ENCODE measurements at regions not wholly inside any gene's neighbourhood (a gene's known extent, or its start where the extent isn't known, plus 50 kb on each side); places are given as distances from the start of the nearest gene placed in this dataset.
"Not testable (repeated sequence)": the region's sequence is repeated elsewhere in the genome, so short reads cannot be mapped to it uniquely, and the experiment has no call there.

DNA sequence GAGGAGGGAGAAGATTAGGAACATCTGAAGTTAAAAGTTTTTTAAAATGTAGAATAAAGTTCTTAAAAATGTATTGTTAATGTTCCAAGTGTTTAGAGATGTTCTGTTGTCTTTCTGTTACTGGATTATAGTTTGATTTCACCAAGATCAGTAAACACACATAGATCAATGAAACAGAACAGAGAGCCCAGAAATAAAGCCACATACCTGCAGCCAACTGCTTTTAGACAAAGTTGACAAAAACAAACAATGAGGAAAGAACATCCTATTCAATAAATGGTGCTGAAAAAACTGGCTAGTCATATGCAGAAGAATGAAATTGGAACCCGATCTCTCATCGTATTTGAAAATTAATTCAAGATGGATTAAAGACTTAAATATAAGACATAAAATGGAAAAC, 966.3 kb upstream of the POU3F4 start:
- Mint-ChIP-seq H3K36me3 (no peaks in the 10 kb centered on the region), H3K27me3 (ENCODE audit: low read depth in 3 of 3) (peaks cover 0 to 1% (median 0%) of the 10 kb centered on the region in 3 donors), H3K4me3 (no peak overlapping the region), H3K4me1 (no peaks in the 10 kb centered on the region), H3K9me3 (peaks cover 0 to 10% (median 2%) of the 10 kb centered on the region in 7 donors), H3K27ac (no peak overlapping the region)
- no peaks in the 10 kb centered on the region for H3K9me3 ChIP-seq (replicated peaks in 1 of 2; ENCODE audit: control insufficient read depth in 1 of 2, insufficient read depth in 1 of 2, low read length in 2 of 2)
- TF ChIP-seq, protein P1, sequence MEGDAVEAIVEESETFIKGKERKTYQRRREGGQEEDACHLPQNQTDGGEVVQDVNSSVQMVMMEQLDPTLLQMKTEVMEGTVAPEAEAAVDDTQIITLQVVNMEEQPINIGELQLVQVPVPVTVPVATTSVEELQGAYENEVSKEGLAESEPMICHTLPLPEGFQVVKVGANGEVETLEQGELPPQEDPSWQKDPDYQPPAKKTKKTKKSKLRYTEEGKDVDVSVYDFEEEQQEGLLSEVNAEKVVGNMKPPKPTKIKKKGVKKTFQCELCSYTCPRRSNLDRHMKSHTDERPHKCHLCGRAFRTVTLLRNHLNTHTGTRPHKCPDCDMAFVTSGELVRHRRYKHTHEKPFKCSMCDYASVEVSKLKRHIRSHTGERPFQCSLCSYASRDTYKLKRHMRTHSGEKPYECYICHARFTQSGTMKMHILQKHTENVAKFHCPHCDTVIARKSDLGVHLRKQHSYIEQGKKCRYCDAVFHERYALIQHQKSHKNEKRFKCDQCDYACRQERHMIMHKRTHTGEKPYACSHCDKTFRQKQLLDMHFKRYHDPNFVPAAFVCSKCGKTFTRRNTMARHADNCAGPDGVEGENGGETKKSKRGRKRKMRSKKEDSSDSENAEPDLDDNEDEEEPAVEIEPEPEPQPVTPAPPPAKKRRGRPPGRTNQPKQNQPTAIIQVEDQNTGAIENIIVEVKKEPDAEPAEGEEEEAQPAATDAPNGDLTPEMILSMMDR (IDR thresholded peaks at IDR 0.05), result no peak
- WGBS (ENCODE audit: insufficient coverage), result no CpG with 5 or more reads among the region's 2 CpGs
- DNase-seq, result no peak
- no peak overlapping the region for H2AFZ ChIP-seq (ENCODE audit: insufficient read depth, low read depth, low read length, poor library complexity, severe bottlenecking)
- no peaks in the 10 kb centered on the region for H3K4me1 ChIP-seq (ENCODE audit: control insufficient read depth in 1 of 2, insufficient read depth in 2 of 2, low read length in 2 of 2)
- no peaks in the 10 kb centered on the region for H4K20me1 ChIP-seq (ENCODE audit: insufficient read depth, low read length)
- no peak overlapping the region for H3K4me3 ChIP-seq (replicated peaks in 1 of 3; ENCODE audit: low read depth in 2 of 3, low read length in 3 of 3)
- H3K27ac ChIP-seq (ENCODE audit: low read depth in 1 of 2, low read length in 2 of 2), result no peak overlapping the region
- H3K9ac ChIP-seq (ENCODE audit: insufficient read depth, low read length, poor library complexity, severe bottlenecking), result no peak overlapping the region
- no peaks in the 10 kb centered on the region for H3K27me3 ChIP-seq (ENCODE audit: control insufficient read depth in 2 of 2, insufficient read depth in 2 of 2, low read length in 2 of 2)
- intact Hi-C loops (cut with micrococcal nuclease), result no loop called here
- H3K79me2 ChIP-seq (ENCODE audit: insufficient read depth, low read length), result no peaks in the 10 kb centered on the region
- H3K36me3 ChIP-seq (replicated peaks in 1 of 2; ENCODE audit: control insufficient read depth in 1 of 2, insufficient read depth in 2 of 2, low read length in 2 of 2), result no peaks in the 10 kb centered on the region
- no peak overlapping the region for H3K4me2 ChIP-seq (replicated peaks; ENCODE audit: extremely low read depth, low read length, poor library complexity, severe bottlenecking)

DNA sequence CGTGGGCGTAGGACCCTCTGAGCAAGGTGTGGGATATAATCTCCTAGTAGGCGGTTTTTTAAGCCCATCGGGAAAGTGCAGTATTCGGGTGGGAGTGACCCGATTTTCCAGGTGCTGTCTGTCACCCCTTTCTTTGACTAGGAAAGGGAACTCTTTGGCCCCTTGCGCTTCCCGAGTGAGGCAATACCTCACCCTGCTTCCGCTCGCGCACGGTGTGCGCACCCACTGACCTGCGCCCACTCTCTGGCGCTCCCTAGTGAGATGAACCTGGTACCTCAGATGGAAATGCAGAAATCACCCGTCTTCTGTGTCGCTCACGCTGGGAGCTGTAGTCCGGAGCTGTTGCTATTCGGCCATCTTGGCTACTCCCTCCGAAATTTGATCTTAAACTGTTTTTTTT, 955.9 kb upstream of the POU3F4 start:
- H3K9me3 ChIP-seq (replicated peaks in 1 of 2; ENCODE audit: control insufficient read depth in 1 of 2, insufficient read depth in 1 of 2, low read length in 2 of 2); H3K4me1 ChIP-seq (ENCODE audit: control insufficient read depth in 1 of 2, insufficient read depth in 2 of 2, low read length in 2 of 2); H3K4me1 Mint-ChIP-seq; H3K9ac ChIP-seq (ENCODE audit: insufficient read depth, low read length, poor library complexity, severe bottlenecking); DNase-seq; H3K36me3 ChIP-seq (replicated peaks in 1 of 2; ENCODE audit: control insufficient read depth in 1 of 2, insufficient read depth in 2 of 2, low read length in 2 of 2); intact Hi-C loops (cut with micrococcal nuclease); H3K27me3 Mint-ChIP-seq (ENCODE audit: low read depth in 3 of 3); H3K27ac ChIP-seq (ENCODE audit: low read depth in 1 of 2, low read length in 2 of 2); H2AFZ ChIP-seq (ENCODE audit: insufficient read depth, low read depth, low read length, poor library complexity, severe bottlenecking); H3K4me3 ChIP-seq (replicated peaks in 1 of 3; ENCODE audit: low read depth in 2 of 3, low read length in 3 of 3); H3K27me3 ChIP-seq (ENCODE audit: control insufficient read depth in 2 of 2, insufficient read depth in 2 of 2, low read length in 2 of 2); H3K27ac Mint-ChIP-seq; H3K36me3 Mint-ChIP-seq; H3K79me2 ChIP-seq (ENCODE audit: insufficient read depth, low read length); H3K4me3 Mint-ChIP-seq; H3K4me2 ChIP-seq (replicated peaks; ENCODE audit: extremely low read depth, low read length, poor library complexity, severe bottlenecking); H4K20me1 ChIP-seq (ENCODE audit: insufficient read depth, low read length): not testable (repeated sequence)
- 92% methylated on average over 15 of the region's 21 CpGs for WGBS (ENCODE audit: insufficient coverage)
- peaks cover 0 to 12% (median 2%) of the 10 kb centered on the region in 7 donors for H3K9me3 Mint-ChIP-seq
